ENCODE measurements at regions not wholly inside any gene's neighbourhood (a gene's known extent, or its start where the extent isn't known, plus 50 kb on each side); places are given as distances from the start of the nearest gene placed in this dataset.

- no peak for DNase-seq (ENCODE audit: low spot score in 2 of 2)
- Histone ChIP-seq H3K9me3 (no peaks in the 10 kb centered on the region), H3K36me3 (replicated peaks) (no peaks in the 10 kb centered on the region), H3K27me3 (ENCODE audit: low read depth) (no peaks in the 10 kb centered on the region; the same call in 1 of the 2 replicates), H3K4me3 (no peak overlapping the region), H3K4me1 (no peaks in the 10 kb centered on the region)
- in situ Hi-C loops (cut with MboI; ENCODE audit: low sequenced_read_pairs) = no loop called here
These were observed 56.3 kb upstream of the ZEB1 start for GRCh38 chr10:31262672-31263071.

GRCh38 chr10:31263903-31264302 lies 55.1 kb upstream of the ZEB1 start:
- Histone ChIP-seq H3K4me1 (no peaks in the 10 kb centered on the region), H3K9me3 (no peaks in the 10 kb centered on the region), H3K36me3 (replicated peaks) (no peaks in the 10 kb centered on the region), H3K27me3 (ENCODE audit: low read depth) (no peaks in the 10 kb centered on the region; the same call in 1 of the 2 replicates), H3K4me3 (no peak overlapping the region)
- DNase-seq (ENCODE audit: low spot score in 2 of 2) = no peak
- in situ Hi-C loops (cut with MboI; ENCODE audit: low sequenced_read_pairs) = no loop called here

DNA sequence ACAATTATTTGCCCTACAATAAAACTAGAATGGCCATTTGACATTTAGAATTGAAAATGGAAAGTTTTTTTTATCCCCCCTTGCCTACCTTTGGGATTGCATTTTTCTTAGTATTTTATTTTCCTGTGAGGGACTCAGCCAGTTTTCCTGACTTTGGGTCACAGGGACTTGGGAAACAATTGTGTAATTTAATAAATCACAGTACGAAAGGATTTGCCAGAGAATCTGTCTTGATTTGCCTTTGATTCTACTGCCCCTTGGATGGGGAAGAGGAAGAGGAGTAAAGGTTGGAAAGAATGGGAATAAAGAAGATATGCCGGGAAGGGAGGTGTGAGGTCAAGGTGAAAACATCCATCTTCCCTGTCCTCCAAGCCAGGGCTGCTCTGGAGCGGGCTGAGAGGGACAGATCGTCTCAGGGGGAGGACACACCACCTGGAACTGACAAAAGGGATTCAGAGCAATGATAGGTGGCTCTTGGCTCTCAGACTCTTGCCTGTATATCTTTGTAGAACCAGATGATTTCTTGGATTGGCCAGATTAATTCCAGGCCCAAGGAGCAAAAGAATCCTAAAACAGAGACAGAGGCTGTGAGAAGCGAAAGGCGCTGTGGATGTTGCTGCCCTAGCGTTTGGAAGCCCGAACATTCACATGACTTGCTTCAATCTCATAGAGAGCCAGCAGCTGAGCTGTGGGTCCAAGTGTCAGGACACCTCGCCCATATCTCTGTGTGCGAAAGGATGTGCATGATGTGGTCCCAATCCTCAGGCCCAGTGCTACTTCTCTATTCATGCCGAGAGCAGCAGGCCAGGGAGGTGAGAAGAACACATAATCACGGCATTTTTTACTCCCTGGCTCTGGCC lies 50.3 kb upstream of the ZEB1 start:
- Histone ChIP-seq H3K9me3 (no peaks in the 10 kb centered on the region), H3K27me3 (ENCODE audit: low read depth) (no peaks in the 10 kb centered on the region), H3K36me3 (replicated peaks) (no peaks in the 10 kb centered on the region), H3K4me1 (no peaks in the 10 kb centered on the region), H3K4me3 (no peak overlapping the region)
- no peak for DNase-seq (ENCODE audit: low spot score in 2 of 2)
- in situ Hi-C loops (cut with MboI; ENCODE audit: low sequenced_read_pairs) = no loop called here

Measured in HAP-1 (cell line).